Dermis blood vessel endothelial cell (primary cell): ENCODE measurements at regions not wholly inside any gene's neighbourhood (a gene's known extent, or its start where the extent isn't known, plus 50 kb on each side); places are given as distances from the start of the nearest gene placed in this dataset.
"Not testable (repeated sequence)": the region's sequence is repeated elsewhere in the genome, so short reads cannot be mapped to it uniquely, and the experiment has no call there.

Experiments used
- DNase-seq: peaks from one replicate; pipeline ENCODE4 v3.0.0; 2010

DNA sequence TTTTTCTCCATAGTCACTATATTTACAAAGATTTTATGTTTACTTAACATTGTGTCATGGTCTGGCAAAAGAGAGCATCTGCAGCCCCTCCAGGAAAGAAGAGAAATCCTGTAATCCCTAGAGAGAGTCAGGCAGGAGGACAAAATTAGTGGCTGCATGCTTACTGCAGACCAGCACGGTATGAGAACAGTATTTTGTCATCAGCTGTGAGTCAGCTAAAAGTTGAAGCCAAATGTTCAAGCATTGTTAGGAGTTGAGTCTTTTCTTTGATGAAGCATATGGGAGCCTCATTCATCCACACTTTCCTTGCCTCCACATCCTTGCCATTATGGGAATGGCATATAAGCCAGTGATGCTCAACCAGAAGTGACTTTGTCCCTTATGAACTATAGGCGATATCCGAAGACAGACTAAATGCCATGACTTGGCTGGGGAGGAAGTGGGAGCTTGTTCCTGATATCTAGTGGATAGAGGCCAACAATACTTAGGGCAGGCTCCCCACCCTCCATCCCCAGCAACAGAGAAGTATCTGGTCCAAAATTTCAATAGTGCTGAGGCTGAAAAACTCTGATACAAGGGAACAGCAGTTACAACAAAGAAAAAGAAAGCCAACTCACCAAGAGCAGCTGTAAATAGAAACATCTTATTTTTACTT, 112.0 kb upstream of the OR5AK2 start:
- no peak for DNase-seq

DNA sequence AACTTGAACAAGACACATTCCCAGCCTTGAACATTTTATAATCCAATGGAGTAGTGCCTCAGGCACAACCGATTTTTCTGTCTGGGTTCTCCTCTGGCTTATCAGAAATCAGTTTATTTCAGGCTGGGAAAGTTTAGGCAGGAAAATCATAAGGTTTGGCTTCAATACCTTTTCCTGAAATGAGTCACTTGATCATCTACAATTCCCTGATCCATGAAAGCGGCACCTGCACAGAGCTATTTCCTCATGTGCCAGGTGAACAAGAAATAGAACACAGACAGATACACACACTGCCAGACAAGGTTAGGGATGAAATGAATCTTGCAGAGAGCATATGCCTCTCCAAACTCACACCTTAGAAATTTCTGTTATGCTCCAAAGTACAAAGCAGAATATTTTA, 106.7 kb upstream of the OR9G4 start:
- no peak for DNase-seq

DNA sequence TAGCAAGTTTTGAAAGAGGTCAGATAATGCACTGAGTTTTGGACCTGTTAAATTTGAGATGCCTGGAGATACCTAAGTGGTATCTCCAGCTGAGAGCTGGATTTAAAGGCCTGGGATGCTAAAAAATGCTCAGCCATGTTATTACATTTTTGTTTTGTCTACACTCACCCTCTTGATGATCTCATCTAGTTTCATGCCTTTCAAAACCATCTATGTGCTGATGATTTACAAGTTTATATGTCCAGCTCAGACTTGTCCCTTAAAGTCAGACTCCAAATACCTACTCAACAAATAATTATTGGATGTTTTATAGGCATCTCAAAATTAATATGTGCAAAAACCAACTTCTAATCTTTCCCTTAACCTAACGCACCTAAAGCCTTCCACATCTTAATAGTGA, 103.6 kb upstream of the OR9G4 start:
- no peak for DNase-seq

DNA sequence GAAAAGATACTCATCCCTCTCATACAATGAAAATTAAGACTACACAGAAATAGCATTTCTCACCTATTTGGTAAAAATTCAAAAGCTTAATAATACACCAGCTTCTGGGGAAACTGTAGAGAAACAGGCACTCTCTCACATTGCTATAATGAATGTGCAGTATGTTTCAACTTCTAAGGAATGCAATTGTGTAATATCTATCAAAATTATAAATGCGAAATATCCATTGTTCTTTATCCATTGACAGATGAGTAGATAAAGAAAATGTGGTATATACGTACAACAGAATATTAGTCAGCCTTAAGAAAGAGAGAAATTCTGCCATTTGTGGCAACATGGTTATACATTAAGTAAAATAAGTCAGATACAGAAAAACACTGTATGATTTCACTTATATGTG, 101.4 kb upstream of the OR9G4 start:
- no peak for DNase-seq

DNA sequence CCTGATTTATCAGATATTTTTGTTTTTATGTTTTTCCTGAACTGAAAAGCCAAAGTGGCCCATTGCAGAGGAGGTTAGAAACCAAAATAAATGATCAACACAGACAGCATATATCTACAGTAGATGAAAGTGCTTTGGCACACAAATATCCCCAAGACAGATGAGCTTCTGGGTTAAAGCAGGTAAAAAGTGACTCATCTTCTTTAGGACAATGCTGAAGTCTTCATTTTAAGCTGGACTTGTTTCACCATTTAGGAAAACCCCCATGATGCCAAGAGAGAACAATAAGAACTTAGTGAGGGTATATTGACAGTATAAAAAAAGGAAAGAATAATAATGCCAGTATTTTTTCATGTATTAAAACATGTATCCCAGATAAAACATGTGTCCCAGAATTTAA, 100.8 kb upstream of the OR9G4 start:
- no peak for DNase-seq

DNA sequence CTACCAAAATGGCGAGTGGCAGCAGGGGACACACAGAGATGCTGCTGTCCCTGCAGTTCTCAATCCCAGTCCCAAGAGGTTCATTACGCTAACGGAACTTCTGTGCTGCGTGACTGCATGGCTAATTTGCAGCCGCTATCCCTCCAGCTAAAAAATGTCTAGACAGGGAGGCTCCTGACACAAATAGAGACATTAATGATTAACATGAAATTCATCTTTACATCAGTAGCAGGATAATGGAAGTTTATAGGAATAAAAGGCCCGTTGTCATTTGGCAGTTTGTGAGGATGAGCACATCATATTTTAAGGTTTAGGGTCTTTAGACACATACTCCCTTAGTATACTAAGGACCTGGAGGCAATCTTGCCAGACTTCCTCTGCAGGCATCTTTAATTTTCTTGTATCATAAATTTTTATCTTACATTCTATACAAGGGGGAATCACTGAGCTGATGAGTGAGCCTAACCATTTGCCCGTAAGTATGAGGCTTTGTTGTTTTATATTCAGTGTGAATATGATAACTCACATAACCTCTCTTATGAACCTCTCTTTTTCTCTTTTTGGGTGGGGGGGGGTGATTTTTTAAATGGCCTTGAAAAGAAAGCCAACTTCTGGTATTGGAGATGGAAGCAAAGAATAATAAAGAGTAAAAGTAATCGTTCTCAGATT, 99.8 kb upstream of the OR9G4 start:
- DNase-seq = no peak

DNA sequence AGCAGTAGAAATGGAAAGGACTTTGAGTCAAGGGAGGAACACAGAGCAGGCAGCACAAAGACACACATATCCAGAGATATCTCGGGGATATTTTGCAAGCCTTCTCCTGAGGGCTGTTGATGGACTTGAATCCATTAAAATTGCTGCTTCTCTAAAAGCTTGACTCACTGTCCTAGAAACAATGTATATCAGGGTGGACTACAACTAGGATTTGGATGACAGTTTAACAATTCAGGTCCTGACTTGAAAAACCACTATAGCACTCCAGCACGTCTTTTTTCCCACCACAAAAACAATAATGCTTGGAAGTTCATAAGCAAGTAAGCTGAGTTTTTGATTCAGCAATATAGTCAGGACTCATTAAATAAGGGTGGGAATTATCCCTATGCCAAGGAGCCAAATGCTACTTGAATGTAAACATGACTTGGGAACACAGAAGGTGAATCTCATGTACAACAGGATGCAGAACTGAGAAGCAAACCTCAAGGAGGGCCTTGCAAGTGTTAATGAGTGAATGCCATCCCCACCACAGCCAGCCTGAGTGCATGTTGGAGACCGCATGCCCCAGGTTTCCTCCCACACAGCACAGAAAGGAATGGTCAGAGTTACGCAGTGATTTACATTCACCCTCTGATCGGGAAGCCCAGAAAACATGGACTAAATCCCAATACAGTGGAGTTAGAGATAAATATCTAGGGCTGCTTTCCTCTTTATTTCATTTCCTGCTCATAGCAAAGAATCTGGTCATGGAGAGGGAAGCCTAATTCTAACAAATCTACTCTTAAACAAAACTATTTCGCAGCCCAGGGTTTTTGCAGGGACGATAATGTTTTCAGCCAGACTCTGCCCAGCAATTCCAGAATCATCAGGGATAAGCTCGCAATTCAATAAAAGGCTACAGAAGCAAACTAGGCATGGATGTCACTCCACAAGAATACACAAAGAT, 98.4 kb upstream of the OR9G4 start:
- DNase-seq = no peak

DNA sequence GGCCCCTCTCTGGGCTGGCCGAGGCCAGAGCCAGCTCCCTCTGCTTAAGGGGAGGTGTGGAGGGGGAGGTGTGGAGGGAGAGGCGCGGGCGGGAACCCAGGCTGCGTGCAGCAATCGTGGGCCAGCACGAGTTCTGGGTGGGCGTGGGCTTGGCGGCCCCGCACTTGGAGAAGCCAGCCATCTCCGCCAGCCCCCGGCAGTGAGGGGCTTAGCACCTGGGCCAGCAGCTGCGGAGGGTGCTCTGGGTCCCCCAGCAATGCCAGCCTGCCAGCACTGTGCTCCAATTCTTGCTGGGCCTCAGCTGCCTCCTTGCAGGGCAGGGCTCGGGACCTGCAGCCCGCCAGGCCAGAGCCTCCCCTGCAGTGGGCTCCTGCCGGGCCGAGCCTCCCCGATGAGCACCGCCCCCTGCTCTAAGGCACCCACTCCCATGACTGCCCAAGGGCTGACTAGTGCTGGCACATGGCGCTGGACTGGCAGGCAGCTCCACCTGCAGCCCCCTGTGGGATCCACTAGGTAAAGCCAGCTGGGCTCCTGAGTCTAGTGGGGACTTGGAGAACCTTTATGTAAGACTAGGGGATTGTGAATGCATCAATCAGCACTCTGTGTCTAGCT, 96.7 kb upstream of the OR9G4 start:
- no peak for DNase-seq

DNA sequence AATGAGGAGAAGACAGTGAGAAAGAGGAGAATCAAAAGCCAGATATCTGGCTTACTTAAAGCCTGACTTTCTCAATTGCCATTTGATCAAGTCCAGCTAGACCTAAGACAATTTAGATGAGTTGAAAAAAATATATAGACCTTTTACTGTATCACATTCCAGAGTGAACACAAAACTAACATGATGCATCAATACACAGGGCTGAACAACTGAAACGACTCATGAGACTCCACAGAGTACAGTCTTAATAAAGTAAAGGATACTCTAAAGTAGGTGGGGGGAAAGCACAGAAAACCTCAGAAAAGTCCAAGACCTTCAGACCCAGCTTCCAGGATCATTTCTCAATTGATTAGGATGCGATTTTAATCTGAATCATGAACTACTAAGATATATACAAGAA, 95.3 kb upstream of the OR9G4 start:
- DNase-seq = no peak

DNA sequence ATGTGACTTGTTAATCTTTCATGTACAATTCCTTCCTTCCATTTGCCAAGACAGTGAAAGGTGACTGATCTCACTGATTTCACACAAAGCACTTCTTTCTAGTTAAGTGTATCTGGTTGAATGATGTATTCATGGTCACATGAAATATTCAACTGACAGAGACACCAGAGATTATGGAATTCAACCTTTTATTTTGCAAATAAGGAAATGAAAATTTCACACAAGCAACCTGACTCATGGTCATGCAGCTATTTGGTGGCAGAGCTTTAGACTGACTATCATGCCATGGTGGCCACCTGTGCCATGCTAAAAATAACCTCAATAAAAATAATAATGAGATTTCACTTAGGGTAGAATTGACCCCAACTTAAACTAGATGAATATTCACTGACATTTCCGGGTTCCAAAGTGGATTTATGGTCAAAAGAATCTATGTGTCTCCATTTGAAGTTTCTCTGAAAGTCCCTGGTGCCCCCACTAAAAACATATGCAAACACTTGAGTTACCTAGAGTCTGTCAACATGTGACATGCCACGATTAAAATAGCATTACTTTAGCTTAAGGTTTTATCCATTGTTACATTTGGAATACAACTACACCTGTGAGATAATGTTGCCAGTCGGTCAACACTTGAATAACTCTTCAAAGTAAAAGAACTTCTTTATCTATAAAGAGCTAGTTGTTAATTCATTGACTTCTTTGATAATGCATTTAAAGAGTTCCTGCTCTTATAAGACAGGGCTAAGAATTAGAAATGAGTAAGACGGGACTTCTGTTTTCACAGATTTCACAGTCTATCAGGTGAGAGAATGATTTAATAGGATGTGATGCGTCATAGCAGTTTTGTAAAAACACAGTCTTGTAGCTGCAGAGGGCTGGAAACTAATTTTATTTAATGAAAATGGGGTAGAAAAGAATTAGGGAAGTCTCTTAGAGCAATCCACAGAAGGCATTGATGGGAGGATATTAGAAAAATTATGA, 94.6 kb upstream of the OR9G4 start:
- DNase-seq = no peak

DNA sequence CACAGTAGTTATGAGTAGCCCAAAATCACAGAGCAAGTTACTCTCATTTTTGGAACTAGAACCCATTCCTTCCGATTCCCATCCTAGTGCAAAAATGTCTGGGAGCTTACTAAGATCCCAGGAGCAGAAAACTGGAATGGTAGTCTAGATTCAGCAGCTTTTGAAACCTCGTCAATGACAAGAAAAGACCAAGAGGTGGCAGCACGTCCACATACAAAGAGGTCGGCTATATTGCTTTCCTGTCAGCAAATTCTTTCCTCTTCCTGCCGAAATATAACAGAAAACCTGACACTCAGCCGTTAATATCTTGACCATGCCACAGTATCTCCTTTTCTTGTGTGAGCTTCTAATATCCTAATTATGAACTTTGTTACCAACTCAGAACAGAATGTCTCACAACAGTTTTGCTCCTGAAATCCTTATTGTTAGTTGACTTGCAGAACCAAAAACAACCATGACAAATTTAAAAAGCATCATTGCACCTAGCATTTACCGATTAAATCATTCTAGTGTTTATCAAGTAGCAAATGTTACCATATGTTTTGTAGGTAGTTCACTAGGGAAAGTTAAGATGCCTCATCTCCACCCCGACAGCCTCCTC, 92.8 kb upstream of the OR9G4 start:
- DNase-seq = peak; percentile 79

DNA sequence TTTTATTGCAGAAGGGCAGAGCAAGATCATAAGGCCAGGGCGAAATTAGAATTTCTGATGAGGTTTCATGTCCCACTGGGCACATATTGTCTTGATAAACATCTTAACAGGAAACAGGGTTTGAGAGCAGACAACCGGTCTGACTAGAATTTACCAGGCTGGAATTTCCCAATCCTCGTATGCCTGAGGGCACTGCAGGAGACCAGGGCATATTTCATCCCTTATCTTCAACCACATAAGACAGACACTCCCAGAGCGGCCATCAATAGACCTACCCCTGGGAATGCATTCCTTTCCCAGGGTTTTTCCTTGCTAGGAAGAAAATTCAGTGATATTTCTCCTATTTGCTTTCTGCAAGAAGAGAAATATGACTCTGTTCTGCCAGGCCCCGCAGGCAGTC, 78.9 kb upstream of the OR9G4 start:
- not testable (repeated sequence) for DNase-seq

DNA sequence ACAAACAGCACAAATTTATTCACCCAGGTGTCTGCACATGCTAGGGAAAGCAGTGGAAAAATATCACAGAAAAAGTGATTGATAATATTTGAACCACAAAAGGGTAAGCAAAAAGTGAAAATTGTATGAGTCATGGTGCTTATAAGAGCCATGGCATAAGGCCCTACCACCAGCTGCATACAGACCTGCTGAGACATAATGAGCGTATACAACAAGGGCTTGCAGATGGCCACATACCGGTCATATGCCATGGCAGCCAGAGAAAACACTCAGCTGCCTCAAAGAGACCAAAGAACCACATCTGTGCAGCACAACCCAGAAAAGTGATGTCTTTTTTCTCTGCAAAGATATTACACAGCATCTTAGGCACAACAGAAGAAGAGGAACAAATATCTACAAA, 71.4 kb upstream of the OR9G4 start:
- DNase-seq = no peak

DNA sequence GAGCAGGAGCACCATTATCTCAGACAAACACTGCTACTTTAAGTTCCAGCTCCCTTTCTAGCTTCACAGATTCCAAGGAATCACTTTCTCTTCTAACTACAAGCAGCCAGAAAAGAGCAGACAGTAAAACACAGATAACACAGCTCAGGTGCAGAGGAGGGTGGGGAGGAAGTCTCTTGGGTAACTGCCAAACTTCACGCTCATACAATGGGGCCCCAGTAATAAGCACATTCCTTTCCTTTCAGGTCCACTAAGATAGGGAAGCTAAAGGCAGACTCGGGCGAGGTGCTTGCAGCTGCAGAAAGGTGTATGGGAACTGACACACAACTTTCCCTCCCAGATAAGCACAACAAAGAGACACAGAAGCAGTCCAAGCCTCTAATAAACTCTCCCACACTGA, 69.2 kb upstream of the OR9G4 start:
- no peak for DNase-seq

DNA sequence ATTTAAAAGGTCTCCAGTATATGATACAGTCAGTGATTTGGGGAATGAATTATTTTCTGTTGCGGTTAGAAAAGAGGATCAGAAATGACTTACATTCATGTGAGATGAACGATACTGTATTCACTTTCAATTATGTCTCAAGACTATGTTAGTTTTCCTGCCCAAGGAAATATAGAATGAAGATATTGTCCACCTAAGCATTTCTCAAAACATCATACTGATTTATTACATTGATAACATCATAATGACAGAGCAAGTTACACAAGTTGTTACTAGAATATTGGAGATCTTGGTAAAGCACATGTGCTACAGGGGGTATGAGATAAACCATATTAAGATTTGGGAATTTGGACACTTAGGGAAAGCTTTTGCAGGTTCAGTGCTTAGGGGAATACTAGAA, 67.8 kb upstream of the OR9G4 start:
- no peak for DNase-seq

DNA sequence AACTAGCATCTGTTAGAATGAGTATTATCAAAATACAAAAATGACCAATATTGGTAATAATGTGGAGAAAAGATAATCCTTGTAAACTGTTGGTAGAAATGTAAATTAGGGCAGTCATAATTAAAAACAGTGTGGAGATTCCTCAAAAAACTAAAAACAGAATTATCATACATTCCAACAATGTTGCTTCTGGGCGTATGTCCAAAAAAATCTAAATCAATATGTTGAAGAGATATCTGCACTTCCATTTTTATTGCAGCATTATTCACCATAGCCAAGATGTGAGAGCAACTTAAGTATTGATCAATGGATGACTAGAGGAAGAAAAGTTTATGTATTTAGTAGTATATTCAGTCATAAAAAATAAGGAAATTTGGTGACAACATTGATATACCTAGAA, 59.8 kb upstream of the OR9G4 start:
- DNase-seq = no peak

DNA sequence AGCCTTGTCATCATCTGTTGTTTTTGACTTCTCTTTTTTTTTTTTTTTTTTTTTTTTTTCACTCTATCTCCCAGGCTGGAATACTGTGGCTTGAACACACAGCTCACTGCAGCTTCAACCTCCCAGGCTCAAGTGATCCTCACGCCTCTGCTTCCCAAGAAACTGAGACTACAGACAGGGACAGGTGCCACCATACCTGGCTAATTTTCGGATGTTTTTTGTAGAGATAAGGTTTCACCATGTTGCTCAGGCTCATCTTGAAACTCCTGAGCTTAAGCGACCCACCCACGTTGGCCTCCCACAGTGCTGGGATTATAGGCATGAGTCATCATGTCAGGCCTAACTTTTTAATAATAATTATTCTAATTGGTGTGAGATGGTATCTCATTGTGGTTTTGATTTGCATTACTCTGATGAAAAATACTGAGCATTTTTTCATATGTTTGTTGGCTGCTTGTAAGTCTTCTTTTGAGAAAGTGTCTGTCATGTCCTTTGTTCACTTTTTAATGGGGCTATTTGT, 51.3 kb upstream of the OR9G4 start:
- no peak for DNase-seq
